Testis (tissue), 2 donors: ENCODE measurements at regions not wholly inside any gene's neighbourhood (a gene's known extent, or its start where the extent isn't known, plus 50 kb on each side); places are given as distances from the start of the nearest gene placed in this dataset.

Experiments
- DNase-seq: peaks from one replicate; pipeline ENCODE4 v3.0.0-alpha.2; 2019
- H3K27ac ChIP-seq, 2 donors: fragments of 200-600 bp; sonication (generic); one replicate each; pipeline ENCODE4 v1.5.1; 2019
- H3K27me3 ChIP-seq: fragments of 200-600 bp; sonication (generic); one replicate; pipeline ENCODE4 v1.5.1; 2019
- H3K36me3 ChIP-seq: fragments of 200-600 bp; sonication (generic); one replicate; pipeline ENCODE4 v1.5.1; 2017; ENCODE audit warnings: low read depth; ENCODE audit errors: missing control alignments
- H3K4me1 ChIP-seq: fragments of 200-600 bp; sonication (generic); one replicate; pipeline ENCODE4 v1.5.1; 2019
- H3K4me3 ChIP-seq, 2 donors: fragments of 200-600 bp; sonication (generic); one replicate each; pipeline ENCODE4 v1.5.1; 2017 to 2019
- H3K9me3 ChIP-seq: fragments of 200-600 bp; sonication (generic); one replicate; pipeline ENCODE4 v1.5.1; 2017
- CTCF ChIP-seq, 3 experiments: fragments of 450-650 bp in 2 of 3; fragments of 200-600 bp in 1 of 3; sonication (generic) in 1 of 3; IDR thresholded peaks; one replicate each; pipeline ENCODE4 v1.5.1; 2016 to 2019; ENCODE audit warnings: antibody characterized with exemption in 3 of 3, mild to moderate bottlenecking in 2 of 3, moderate library complexity in 1 of 3
- POLR2A ChIP-seq: fragments of 450-650 bp; IDR thresholded peaks from one replicate; pipeline ENCODE4 v1.6.1; 2017; ENCODE audit warnings: antibody characterized with exemption, mild to moderate bottlenecking, moderate library complexity
- WGBS, 2 donors: methylation state at CpG; one replicate each; pipeline ENCODE4 v1.1.5; 2018; 5-methylcytosine and 5-hydroxymethylcytosine counted together
- intact Hi-C: fragments of 100-400 bp; cut with DNase I; formaldehyde crosslinking; loops from one replicate; pipeline ENCODE4 v1.15.1; 2023; ENCODE audit warnings: low total_unique reads

- DNase-seq: no peak
- intact Hi-C loops: no loop called here
- no peak overlapping the region for H3K4me3 ChIP-seq
- WGBS, 2 donors: 65 to 82% methylated on average over 3 of the region's 3 CpGs
- no peaks in the 10 kb centered on the region for H3K27me3 ChIP-seq
- no peak for TF ChIP-seq POLR2A
- TF ChIP-seq CTCF (IDR thresholded peaks at IDR 0.05): no peak
- no peaks in the 10 kb centered on the region for H3K36me3 ChIP-seq
- no peaks in the 10 kb centered on the region for H3K4me1 ChIP-seq
- H3K27ac ChIP-seq: no peak overlapping the region
- H3K9me3 ChIP-seq: no peaks in the 10 kb centered on the region
Observed at GRCh38 chr1:82494117-82494516, 693.4 kb downstream of the ADGRL2 start.

GRCh38 chr1:82492159-82492558 lies 691.4 kb downstream of the ADGRL2 start:
- no peak overlapping the region for H3K27ac ChIP-seq
- no peak for DNase-seq
- WGBS, 2 donors: 72 to 85% methylated on average over 2 of the region's 2 CpGs

GRCh38 chr1:82491301-82492048 lies 690.7 kb downstream of the ADGRL2 start:
- no peak for TF ChIP-seq POLR2A
- TF ChIP-seq CTCF (IDR thresholded peaks at IDR 0.05): no peak

More at GRCh38 chr1:82492159-82492558, 691.4 kb downstream of the ADGRL2 start:
- intact Hi-C loops: no loop called here
- no peak for TF ChIP-seq CTCF (IDR thresholded peaks at IDR 0.05)
- peaks cover 4% of the 10 kb centered on the region for H3K4me1 ChIP-seq
- H3K36me3 ChIP-seq: no peaks in the 10 kb centered on the region
- no peak overlapping the region for H3K4me3 ChIP-seq
- H3K9me3 ChIP-seq: no peaks in the 10 kb centered on the region
- H3K27me3 ChIP-seq: no peaks in the 10 kb centered on the region

GRCh38 chr1:82487778-82488177 lies 687.0 kb downstream of the ADGRL2 start:
- DNase-seq: no peak
- Histone ChIP-seq H3K9me3 (no peaks in the 10 kb centered on the region), H3K27me3 (no peaks in the 10 kb centered on the region), H3K4me1 (peaks cover 19% of the 10 kb centered on the region), H3K27ac (no peak overlapping the region), H3K36me3 (no peaks in the 10 kb centered on the region), H3K4me3 (no peak overlapping the region)
- TF ChIP-seq CTCF (IDR thresholded peaks at IDR 0.05) (no peak), POLR2A (no peak)
- WGBS, 2 donors: 87 to 89% methylated on average over 3 of the region's 3 CpGs
- intact Hi-C loops: no loop called here

More at GRCh38 chr1:82491301-82492048, 690.7 kb downstream of the ADGRL2 start:
- intact Hi-C loops: no loop called here
- WGBS, 2 donors: 58 to 69% methylated on average over 2 of the region's 2 CpGs
- no peaks in the 10 kb centered on the region for H3K36me3 ChIP-seq
- no peaks in the 10 kb centered on the region for H3K27me3 ChIP-seq
- no peak overlapping the region for H3K27ac ChIP-seq
- no peaks in the 10 kb centered on the region for H3K9me3 ChIP-seq
- H3K4me1 ChIP-seq: peaks cover 10% of the 10 kb centered on the region
- no peak overlapping the region for H3K4me3 ChIP-seq
- DNase-seq: no peak

- Histone ChIP-seq H3K27ac (no peak overlapping the region), H3K9me3 (no peaks in the 10 kb centered on the region), H3K4me3 (no peak overlapping the region), H3K36me3 (no peaks in the 10 kb centered on the region), H3K27me3 (no peaks in the 10 kb centered on the region), H3K4me1 (peaks cover 19% of the 10 kb centered on the region)
- intact Hi-C loops: no loop called here
- TF ChIP-seq POLR2A: no peak
- no peak for TF ChIP-seq CTCF (IDR thresholded peaks at IDR 0.05)
- no peak for DNase-seq
Observed at GRCh38 chr1:82486969-82487368, 686.2 kb downstream of the ADGRL2 start.
